NCI-H82 (cell line): ENCODE measurements at regions not wholly inside any gene's neighbourhood (a gene's known extent, or its start where the extent isn't known, plus 50 kb on each side); places are given as distances from the start of the nearest gene placed in this dataset.
A peak's percentile ranks its signal among the peaks of the same experiment; 100 is the strongest.
"Not testable (repeated sequence)": the region's sequence is repeated elsewhere in the genome, so short reads cannot be mapped to it uniquely, and the experiment has no call there.

Source experiments
- DNase-seq: peaks from one replicate; lab custom pipeline; 2025; lab: John Stamatoyannopoulos, UW

GRCh38 chr20:16864069-16864468, 115.9 kb downstream of the OTOR start:
- DNase-seq = no peak

GRCh38 chr20:16864963-16865362, 116.8 kb downstream of the OTOR start:
- DNase-seq = no peak

DNA sequence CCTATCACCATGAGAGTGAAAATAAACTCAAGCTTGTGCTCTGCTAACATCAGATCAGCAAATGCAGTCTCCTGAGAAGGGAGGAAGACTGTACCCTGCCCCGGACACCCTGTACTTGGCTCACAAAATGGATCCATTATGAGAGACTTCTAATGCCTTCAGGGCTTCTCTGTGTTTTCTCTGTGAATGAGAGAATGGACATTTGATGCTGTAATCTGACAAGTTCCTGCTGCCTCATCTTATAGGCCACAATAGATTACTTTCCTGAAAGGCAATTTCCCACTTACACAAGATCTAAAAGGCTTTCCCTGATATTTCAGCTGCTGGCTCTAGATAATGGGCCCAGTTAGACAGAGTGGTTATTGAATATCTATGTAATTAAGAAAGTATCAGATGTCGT, 117.2 kb downstream of the OTOR start:
- no peak for DNase-seq

DNA sequence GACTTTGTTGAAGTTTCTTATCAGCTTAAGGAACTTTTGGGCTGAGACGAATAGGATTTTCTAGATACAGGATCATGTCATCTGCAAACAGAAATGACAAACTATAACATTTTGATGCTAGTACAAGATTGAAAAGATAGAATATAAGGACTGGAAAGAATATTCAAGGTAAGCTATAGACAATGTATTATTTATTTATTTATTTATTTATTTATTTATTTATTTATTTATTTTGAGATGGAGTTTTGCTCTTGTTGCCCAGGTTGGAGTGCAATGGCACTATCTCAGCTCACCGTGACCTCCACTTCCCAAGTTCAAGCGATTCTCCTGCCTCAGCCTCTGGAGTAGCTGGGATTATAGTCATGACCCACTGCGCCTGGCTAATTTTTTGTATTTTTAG, 125.0 kb downstream of the OTOR start:
- not testable (repeated sequence) for DNase-seq

DNA sequence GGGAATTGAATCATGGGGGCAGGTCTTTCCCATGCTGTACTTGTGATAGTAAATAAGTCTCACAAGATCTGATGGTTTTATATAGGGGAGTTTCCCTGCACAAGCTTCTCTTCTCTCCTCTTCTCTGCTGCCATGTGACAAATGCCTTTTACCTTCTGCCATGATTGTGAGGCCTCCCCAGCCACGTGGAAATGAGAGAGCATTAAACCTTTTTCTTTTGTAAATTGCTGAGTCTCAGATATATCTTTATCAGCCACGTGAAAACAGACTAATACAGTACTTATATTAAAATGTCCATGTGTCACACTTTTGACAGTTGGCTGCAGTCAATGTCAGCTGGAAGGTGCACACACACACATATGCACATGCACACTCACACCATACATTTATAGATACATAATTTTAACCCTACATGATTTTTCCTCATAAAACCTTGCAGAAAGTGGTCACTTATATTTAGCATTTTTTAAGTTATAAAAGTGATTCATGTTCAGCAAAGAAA, 128.9 kb downstream of the OTOR start:
- DNase-seq = no peak

DNA sequence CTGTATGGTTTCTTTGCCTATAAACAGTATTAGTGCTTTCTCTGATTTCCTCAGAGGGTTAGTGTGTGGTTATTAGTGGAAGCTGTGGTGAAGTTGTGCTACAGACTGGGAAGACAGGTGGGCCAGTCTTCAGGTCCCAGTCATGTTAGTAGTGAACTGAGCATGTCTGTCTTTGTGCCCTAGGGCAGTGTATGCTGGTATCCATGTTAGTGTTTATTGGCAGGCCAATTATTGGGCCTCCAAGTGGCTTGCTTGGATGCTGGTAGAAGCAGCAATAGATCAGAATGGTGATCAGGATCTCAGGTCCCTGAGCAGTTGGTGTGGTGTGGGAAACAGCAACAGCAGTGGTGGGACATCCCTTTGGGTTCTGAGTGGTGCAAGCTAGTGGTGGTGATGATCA, 137.6 kb downstream of the OTOR start:
- DNase-seq = no peak

DNA sequence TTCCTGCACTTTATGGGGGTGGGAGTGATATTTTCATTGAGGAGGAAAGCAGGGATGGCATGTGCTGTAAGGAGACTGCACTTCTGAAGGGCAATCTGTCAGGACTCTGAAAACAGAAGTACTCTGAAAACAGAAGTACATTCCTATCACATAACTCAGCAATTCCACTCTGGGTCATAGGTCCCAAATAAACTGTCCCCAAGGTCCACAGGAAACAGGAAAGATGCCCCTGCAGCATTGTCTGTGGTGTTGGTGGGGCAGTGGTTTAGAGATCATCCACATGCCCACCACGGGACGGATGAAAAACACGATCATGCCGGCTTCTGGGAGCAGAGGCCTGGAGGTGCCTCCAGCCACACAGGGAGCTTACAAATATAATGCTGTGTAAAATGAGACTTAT, 150.3 kb downstream of the OTOR start:
- no peak for DNase-seq

GRCh38 chr20:16902662-16903061, 154.5 kb downstream of the OTOR start:
- DNase-seq = no peak

DNA sequence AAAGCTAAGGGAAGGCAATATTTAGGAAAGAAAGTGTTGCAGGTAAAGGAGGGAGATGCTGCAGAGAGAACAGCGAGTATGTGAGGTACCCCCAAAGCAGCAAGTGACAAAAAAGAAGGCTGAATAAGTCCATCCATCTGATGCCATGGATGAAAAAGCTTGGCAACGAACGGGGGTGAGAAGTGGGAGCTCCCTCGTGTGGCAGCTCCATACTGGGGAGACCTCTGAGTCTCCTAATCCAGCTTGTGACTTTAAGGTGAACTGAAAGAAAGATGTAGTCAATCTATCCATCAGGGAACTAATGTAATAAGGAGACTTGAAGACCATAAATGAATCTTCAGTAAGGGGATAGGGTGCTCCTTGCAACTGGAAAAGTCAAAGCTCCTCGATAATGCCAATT, 156.6 kb downstream of the OTOR start:
- no peak for DNase-seq

DNA sequence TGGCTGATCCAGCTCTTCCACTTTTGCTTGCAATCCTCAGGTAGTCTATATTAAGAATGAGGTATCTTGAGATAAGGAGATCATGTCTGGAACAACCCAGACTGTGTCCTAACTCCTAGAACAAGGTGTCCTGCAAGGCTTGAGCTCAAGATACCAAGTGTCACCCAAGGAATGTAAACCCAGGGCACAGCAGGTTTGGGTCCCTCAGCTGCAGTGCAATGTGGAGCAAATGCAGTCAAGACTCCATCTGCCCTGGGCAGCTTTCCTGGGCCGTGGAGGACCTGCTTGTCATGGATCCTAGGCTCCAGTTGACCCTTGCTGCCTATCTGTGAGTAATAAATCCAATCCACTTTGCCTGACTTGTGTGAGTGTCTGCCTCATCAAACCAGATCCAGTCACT, 166.1 kb downstream of the OTOR start:
- no peak for DNase-seq

DNA sequence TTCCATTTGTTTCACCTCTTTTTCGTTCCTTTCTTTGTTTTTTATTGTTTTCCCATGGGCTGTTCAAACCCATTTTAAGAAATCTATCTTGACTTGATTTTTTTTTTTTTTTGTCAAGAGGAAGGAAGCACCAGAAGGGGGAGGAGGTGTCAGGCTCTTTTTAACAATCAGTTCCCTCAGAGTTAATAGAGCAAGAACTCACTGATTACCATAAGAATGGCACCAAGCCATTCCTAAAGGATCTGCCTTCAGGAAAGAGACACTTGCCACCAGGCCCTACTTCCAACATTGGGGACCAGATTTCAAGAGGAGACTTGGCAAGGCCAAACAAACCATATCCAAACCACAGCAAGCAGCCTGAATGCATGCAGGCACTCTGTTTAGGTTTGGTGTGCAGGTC, 168.0 kb downstream of the OTOR start:
- DNase-seq = no peak

GRCh38 chr20:16917636-16918035, 169.5 kb downstream of the OTOR start:
- DNase-seq = no peak

DNA sequence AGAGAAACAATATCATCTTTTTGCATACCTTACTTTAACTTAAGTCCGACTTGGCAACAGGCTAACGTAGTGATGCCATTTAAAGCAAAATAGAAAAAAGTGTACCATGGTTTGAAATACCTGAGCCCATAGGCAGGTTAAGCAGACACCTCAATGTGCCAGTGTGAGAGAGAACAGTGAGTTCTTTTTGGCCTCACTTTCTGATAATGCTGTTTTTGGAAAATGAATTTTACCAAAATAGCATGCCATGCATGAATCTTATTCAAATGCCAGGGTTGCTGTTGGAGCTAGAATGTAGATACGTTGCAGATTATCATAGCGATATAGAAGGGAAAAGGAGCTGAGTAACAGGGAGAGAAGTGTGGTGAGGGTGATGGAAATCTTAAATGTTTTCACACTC, 170.2 kb downstream of the OTOR start:
- no peak for DNase-seq

DNA sequence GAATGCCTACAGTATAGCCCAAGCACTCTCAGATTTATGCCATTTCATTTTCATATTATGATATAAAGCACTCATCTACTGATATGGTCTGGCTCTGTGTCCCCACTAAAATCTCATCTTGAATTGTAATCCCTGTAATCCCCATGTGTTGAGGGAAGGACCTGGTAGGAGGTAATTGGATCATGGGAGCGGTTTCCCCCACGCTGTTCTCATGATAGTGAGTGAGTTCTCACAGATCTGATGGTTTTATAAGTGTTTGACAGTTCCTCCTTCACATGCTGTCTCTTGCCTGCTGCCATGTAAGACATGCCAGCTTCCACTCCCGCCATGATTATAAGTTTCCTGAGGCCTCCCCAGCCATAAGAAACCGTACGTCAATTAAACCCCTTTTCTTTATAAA, 171.7 kb downstream of the OTOR start:
- DNase-seq = peak; percentile 89

- no peak for DNase-seq
Measured at GRCh38 chr20:16922834-16923233, 174.7 kb downstream of the OTOR start.

DNA sequence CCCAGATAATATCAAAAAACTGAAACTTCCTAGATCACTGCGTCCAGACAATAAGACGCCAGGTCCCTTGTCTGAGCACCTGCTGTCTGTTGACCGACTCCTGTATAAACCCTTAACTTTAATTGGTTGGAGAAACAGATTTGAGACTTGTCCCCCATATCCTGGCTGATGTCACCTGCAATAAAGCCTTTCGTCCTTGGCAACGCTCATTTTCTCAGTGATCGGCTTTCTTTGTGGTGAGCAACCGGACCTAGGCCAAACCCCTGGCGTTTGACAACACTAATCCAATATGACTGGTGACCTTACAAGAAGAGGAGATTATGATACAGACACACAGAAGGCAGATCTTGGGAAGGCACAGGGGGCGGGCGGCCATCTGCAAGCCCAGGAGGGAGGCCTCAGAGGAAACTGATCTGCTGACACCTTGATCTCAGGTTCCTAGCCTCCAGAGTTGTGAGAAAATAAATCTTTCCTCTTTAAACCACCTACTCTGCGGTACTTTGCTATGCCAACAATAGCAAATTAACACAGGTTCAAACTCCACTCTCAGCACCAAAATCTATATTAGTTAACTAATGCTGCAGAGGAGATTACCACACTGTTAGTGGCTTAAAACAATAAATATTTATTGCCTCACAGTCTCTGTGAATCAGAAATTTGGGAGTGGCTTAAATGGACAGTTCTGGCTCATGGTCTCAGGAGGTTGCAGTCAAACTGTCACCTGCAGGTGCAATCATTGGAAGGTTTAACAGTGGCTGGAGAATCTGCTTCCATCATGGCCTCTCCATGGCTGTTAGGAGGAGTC, 178.7 kb downstream of the OTOR start:
- peak; percentile 99 for DNase-seq

DNA sequence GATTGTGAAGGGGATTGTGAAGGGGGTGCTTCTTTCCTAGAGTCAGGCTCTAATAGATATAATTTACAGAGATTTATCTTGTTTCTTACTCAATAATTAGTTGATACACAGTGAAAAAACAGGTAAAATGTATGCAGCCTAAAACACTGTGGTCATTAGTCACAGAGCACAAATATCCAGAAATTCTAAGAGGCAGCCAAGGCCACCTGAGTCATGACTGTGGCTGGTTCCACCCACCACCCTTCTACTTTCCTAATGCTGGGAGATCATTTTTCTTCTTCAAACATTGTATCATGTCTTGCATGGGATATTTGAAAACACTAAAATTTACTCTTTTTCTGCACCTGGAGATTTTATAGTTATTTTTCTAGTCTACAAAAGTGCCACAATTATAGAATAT, 181.6 kb downstream of the OTOR start:
- no peak for DNase-seq

DNA sequence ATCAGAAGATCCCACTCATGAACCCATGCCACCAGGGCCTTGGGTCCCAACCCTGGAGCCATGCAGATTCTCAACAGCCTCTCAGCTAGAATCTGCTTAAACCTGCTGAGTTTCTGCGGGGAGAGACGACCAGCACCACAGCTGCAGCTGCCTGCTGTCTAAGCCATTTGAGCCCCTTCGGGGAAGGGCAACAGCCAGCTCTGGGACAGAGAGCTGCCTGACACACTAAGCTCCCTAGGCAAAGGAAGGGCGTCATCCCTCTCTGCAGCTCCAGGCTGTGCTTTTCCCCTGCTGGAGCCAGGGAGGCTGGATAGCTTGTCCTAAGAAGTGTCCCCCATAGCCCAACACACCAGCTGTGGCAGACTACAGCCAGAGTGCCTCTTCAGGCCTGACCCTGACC, 182.5 kb downstream of the OTOR start:
- DNase-seq = peak; percentile 81

- DNase-seq = no peak
Measured at GRCh38 chr20:16939051-16939450, 190.9 kb downstream of the OTOR start.

GRCh38 chr20:16940701-16941100, 192.5 kb downstream of the OTOR start:
- no peak for DNase-seq

DNA sequence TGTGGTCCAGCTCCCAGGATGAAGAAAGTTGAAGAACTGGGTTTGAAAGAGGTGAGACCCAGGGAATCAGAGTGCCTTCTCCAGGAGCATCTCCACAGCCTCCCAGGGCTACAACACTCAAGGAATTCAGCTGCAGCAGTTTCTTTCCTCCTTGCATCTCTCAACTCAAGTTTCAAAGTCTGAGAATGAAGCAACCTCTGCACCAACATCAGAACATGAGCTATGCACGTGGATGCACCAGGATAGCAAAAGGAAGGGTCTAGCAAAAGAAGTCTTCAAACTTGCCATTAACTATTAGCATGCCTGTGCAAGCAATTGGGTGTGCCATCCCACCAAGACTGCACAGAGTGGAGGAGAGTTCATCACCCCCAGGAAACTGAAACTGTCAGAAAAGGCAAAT, 193.9 kb downstream of the OTOR start:
- no peak for DNase-seq

DNA sequence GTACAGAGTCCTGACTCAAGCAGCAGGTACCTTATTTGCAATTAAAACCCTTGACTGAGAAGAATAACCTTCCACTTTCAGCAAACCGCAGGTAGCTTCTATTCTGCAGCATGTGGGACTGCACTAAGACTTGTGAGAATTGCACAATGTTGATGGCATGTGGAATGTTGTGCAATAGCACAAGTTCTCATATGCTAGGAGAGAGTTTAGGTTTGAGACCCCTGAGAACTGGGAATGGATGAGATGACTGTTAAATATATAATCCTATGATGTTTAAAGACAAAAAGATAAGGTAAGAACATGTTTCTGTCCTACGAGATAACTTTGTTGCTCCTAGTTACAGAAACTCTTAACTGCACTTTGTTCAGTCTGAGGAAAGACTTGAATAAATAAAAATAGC, 194.6 kb downstream of the OTOR start:
- DNase-seq = no peak

DNA sequence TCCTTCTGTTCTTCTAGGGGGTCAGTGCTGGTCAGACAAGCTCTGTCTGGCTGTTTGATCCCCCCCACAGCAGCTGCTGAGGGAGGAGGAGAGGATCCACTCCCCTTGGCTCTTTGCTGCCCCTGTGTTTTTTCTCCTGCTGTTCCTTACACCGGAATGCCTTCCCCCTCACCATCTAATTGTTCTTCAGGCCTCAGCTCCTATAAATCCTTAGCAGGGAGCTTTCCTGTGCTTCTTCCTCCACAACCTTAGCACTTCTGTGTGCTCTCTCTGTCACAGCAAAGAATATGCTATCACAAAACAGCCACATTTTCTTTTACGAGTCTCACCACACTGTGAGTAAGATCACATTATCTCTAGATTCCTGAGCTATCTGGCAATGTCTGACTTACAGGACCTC, 196.6 kb downstream of the OTOR start:
- peak; percentile 15 for DNase-seq

DNA sequence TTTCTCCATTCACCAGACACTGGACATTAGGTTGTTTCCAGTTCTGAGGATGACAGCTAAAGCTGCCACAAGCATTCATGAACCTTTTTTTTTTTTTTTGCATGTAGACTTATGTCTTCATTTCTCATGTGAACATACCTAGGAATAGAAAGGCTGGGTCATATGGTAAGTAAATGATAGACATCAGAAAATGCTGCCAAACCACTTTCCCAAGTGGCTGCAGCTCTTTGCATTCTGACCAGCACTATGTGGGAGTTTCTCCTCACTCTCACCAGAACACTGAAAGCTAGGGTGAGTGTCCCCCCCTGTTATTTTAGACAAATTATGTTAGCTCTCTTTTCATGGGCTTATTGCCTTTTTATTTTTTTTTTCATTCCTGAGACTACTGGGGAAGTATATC, 197.5 kb downstream of the OTOR start:
- DNase-seq = no peak
